ENCODE measurements at regions not wholly inside any gene's neighbourhood (a gene's known extent, or its start where the extent isn't known, plus 50 kb on each side); places are given as distances from the start of the nearest gene placed in this dataset.
"Not testable (repeated sequence)": the region's sequence is repeated elsewhere in the genome, so short reads cannot be mapped to it uniquely, and the experiment has no call there.

- DNase-seq, result no peak
Measured at GRCh38 chrX:86887341-86887740, 630.3 kb upstream of the KLHL4 start.

GRCh38 chrX:86910027-86910426 lies 607.6 kb upstream of the KLHL4 start:
- no peak for DNase-seq

GRCh38 chrX:86910602-86911311 lies 606.8 kb upstream of the KLHL4 start:
- DNase-seq, result no peak

- DNase-seq, result no peak
Measured at GRCh38 chrX:86914569-86914968, 603.0 kb upstream of the KLHL4 start.

GRCh38 chrX:86917959-86918358 lies 599.6 kb upstream of the KLHL4 start:
- no peak for DNase-seq

- DNase-seq, result no peak
Measured at GRCh38 chrX:86930419-86930818, 587.2 kb upstream of the KLHL4 start.

- no peak for DNase-seq
Measured at GRCh38 chrX:86935988-86936387, 581.6 kb upstream of the KLHL4 start.

GRCh38 chrX:86946569-86946968 lies 571.0 kb upstream of the KLHL4 start:
- DNase-seq, result peak; percentile 33

GRCh38 chrX:86964321-86964720 lies 553.3 kb upstream of the KLHL4 start:
- no peak for DNase-seq

GRCh38 chrX:86981326-86981879 lies 536.2 kb upstream of the KLHL4 start:
- DNase-seq, result no peak

GRCh38 chrX:86987351-86987750 lies 530.3 kb upstream of the KLHL4 start:
- not testable (repeated sequence) for DNase-seq

GRCh38 chrX:87003031-87003430 lies 514.6 kb upstream of the KLHL4 start:
- DNase-seq, result no peak

GRCh38 chrX:87005183-87005582 lies 512.4 kb upstream of the KLHL4 start:
- no peak for DNase-seq

- DNase-seq, result no peak
Measured at GRCh38 chrX:87005885-87006284, 511.7 kb upstream of the KLHL4 start.

- no peak for DNase-seq
Measured at GRCh38 chrX:87006561-87006960, 511.0 kb upstream of the KLHL4 start.

- no peak for DNase-seq
Measured at GRCh38 chrX:87017210-87017609, 500.4 kb upstream of the KLHL4 start.

GRCh38 chrX:87033115-87033514 lies 484.5 kb upstream of the KLHL4 start:
- not testable (repeated sequence) for DNase-seq

- DNase-seq, result no peak
Measured at GRCh38 chrX:87045352-87045751, 472.2 kb upstream of the KLHL4 start.

- no peak for DNase-seq
Measured at GRCh38 chrX:87049567-87049966, 468.0 kb upstream of the KLHL4 start.

- DNase-seq, result no peak
Measured at GRCh38 chrX:87063642-87064041, 454.0 kb upstream of the KLHL4 start.

GRCh38 chrX:87064502-87064901 lies 453.1 kb upstream of the KLHL4 start:
- no peak for DNase-seq

GRCh38 chrX:87067795-87068369 lies 449.7 kb upstream of the KLHL4 start:
- no peak for DNase-seq

- DNase-seq, result no peak
Measured at GRCh38 chrX:87078231-87078630, 439.4 kb upstream of the KLHL4 start.

GRCh38 chrX:87098477-87098876 lies 419.1 kb upstream of the KLHL4 start:
- no peak for DNase-seq

- no peak for DNase-seq
Measured at GRCh38 chrX:87105131-87105530, 412.5 kb upstream of the KLHL4 start.

Measured in activated CD4-positive, alpha-beta T cell treated with anti-CD3 and anti-CD28 coated beads, Interleukin-2, amount 50 U/mL, for 16 hours (primary cell).